A673 (cell line): ENCODE measurements at regions not wholly inside any gene's neighbourhood (a gene's known extent, or its start where the extent isn't known, plus 50 kb on each side); places are given as distances from the start of the nearest gene placed in this dataset.
A peak's percentile ranks its signal among the peaks of the same experiment; 100 is the strongest.
"Not testable (repeated sequence)": the region's sequence is repeated elsewhere in the genome, so short reads cannot be mapped to it uniquely, and the experiment has no call there.

Experiments used
- BruUV-seq: library from RNA; stranded (reverse); fragments of 400-500 nt; replicated peaks from 2 replicates; lab custom pipeline; 2021; lab: Mats Ljungman, UMichigan
- CTCF ChIA-PET: fragments of 300-600 bp; sonication (Branson Sonifier 250); formaldehyde crosslinking; loops from one replicate; lab custom pipeline; 2022; ENCODE audit warnings: antibody characterized with exemption; lab: Charles Lee
- POLR2A ChIA-PET: fragments of 300-600 bp; sonication (Branson Sonifier 250); formaldehyde crosslinking; loops from one replicate; lab custom pipeline; 2022; ENCODE audit warnings: antibody characterized with exemption; ENCODE audit not compliant: low non-redundant PET; lab: Charles Lee
- DNase-seq: peaks from one replicate; pipeline ENCODE4 v3.0.0-alpha.2; 2015; ENCODE audit warnings: low spot score
- H3K27ac ChIP-seq: fragments of 200-600 bp; sonication (generic); 2 replicates; pipeline ENCODE4 v1.5.1; 2016; ENCODE audit warnings: mixed run types, low read depth, mild to moderate bottlenecking, mixed read lengths, antibody characterized with exemption, low read length; ENCODE audit not compliant: poor library complexity, severe bottlenecking
- H3K27me3 ChIP-seq: fragments of 200-600 bp; sonication (generic); replicated peaks from 2 replicates; pipeline ENCODE4 v1.6.1; 2017; ENCODE audit warnings: mixed run types, low read depth, mild to moderate bottlenecking, mixed read lengths, antibody characterized with exemption, low read length; ENCODE audit not compliant: insufficient read depth, poor library complexity
- H3K36me3 ChIP-seq: fragments of 200-600 bp; sonication (generic); 2 replicates; pipeline ENCODE4 v1.6.1; 2016; ENCODE audit warnings: mixed run types, mild to moderate bottlenecking, mixed read lengths, antibody characterized with exemption, low read length; ENCODE audit not compliant: insufficient read depth, poor library complexity, severe bottlenecking
- H3K4me1 ChIP-seq: fragments of 200-600 bp; sonication (generic); 2 replicates; pipeline ENCODE4 v1.6.1; 2017; ENCODE audit warnings: mixed run types, mild to moderate bottlenecking, mixed read lengths, antibody characterized with exemption, low read length; ENCODE audit not compliant: insufficient read depth, poor library complexity, severe bottlenecking
- H3K4me3 ChIP-seq: fragments of 200-600 bp; sonication (generic); 2 replicates; pipeline ENCODE4 v1.5.1; 2016; ENCODE audit warnings: low read depth, mixed run types, mild to moderate bottlenecking, mixed read lengths, low read length; ENCODE audit not compliant: poor library complexity, severe bottlenecking
- H3K9me3 ChIP-seq: fragments of 200-600 bp; sonication (generic); 2 replicates; pipeline ENCODE4 v1.6.1; 2016; ENCODE audit warnings: mixed run types, low read depth, mild to moderate bottlenecking, mixed read lengths, antibody characterized with exemption, low read length; ENCODE audit not compliant: poor library complexity, severe bottlenecking
- EZH2 ChIP-seq: fragments of 200-600 bp; sonication (generic); IDR thresholded peaks from 2 replicates; pipeline ENCODE4 v1.6.1; 2017; ENCODE audit warnings: borderline replicate concordance, low read depth, mild to moderate bottlenecking, mixed read lengths, antibody characterized with exemption, low read length; ENCODE audit not compliant: poor library complexity, severe bottlenecking
- intact Hi-C: fragments of 100-400 bp; cut with micrococcal nuclease; formaldehyde crosslinking; loops from one replicate; pipeline ENCODE4 v1.10.0; 2022; ENCODE audit not compliant: unreplicated experiment
- TF ChIP-seq, protein P1 (sequence below): fragments of 300-800, 200-600 bp; sonication (generic); conservative IDR thresholded peaks from 2 replicates; pipeline ENCODE4 v1.5.1; 2017; ENCODE audit warnings: low read depth, mild to moderate bottlenecking, antibody characterized with exemption, low read length, moderate library complexity, mixed read lengths

DNA sequence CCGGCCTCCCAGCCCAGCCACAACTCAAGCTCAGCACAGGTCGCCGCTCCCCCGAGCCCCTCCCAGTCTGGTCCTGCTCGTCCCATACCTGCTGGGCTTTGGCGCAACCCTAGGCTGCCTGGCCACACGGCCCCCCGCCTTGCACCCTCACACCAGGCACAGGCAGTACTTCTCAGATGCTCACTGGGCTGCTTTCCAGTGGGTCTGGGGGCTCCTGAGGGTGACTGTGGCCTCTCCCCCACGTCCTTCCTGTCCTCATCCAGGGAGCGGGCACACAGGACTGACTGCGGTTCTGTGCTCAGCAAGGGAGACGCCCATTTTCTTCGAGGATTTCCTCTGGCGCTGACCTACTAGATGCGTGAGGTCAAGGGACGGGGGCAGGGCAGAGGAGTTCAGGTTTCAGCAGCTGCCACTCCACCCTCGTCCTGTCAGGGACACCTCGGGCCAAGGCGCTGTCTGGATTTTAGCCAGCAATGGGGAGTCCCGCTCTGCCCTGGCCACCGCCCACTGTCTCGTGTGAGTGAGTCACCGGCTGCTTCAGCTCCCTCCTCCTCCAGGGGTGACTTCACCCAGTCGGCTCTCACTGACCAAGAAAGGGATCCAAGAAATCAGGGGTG lies 115.8 kb downstream of the NPIPB11 start:
- H3K27me3 ChIP-seq, result no peaks in the 10 kb centered on the region
- no peak overlapping the region for H3K4me3 ChIP-seq
- BruUV-seq, result no TSS peak
- no peak for TF ChIP-seq EZH2
- TF ChIP-seq, protein P1, sequence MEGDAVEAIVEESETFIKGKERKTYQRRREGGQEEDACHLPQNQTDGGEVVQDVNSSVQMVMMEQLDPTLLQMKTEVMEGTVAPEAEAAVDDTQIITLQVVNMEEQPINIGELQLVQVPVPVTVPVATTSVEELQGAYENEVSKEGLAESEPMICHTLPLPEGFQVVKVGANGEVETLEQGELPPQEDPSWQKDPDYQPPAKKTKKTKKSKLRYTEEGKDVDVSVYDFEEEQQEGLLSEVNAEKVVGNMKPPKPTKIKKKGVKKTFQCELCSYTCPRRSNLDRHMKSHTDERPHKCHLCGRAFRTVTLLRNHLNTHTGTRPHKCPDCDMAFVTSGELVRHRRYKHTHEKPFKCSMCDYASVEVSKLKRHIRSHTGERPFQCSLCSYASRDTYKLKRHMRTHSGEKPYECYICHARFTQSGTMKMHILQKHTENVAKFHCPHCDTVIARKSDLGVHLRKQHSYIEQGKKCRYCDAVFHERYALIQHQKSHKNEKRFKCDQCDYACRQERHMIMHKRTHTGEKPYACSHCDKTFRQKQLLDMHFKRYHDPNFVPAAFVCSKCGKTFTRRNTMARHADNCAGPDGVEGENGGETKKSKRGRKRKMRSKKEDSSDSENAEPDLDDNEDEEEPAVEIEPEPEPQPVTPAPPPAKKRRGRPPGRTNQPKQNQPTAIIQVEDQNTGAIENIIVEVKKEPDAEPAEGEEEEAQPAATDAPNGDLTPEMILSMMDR, result no peak
- H3K9me3 ChIP-seq, result no peaks in the 10 kb centered on the region
- intact Hi-C loops, result no loop called here
- ChIA-PET POLR2A (no interaction called here), CTCF (no interaction called here)
- DNase-seq, result peak; percentile 46
- H3K36me3 ChIP-seq, result no peaks in the 10 kb centered on the region
- no peaks in the 10 kb centered on the region for H3K4me1 ChIP-seq
- no peak overlapping the region for H3K27ac ChIP-seq

DNA sequence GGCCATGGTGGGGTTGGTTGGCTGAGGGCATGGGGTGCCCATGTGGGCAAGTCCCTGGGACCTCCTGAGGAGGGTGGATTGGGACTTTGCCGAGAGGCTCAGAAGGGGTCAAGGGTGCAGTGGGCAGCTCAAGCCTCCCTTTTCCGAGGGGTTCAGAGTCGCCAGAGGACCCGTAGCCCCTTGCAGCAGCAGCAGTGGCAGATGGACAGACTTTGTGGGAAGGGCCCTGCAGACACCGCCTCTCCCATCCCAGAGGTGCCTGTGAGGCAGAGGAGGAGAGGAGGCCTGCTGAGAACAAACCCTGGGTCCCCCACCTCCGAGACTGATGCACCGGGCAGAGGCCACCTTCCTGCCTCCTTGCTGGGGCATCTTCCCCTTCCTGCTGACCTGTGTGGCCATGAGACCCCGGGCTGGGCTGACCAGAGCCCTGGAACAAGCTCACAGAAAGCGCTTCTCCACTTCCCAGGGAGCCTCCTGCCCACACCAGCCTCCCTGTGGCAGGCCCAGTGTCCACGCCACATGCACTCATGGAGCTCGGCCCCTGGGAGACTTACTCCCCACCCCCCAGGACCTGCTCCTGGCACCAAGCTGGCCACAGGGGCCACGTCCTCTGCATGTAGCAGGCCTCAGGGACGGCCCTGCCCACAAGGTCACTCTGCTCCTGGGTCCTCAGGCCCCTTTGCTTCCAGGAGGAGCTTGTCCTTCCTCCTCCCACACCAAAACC lies 116.8 kb downstream of the NPIPB11 start:
- H3K27ac ChIP-seq, H3K27me3 ChIP-seq, H3K9me3 ChIP-seq, DNase-seq, intact Hi-C loops, POLR2A ChIA-PET, CTCF ChIA-PET, H3K4me3 ChIP-seq, H3K4me1 ChIP-seq, H3K36me3 ChIP-seq, BruUV-seq: not testable (repeated sequence)

DNA sequence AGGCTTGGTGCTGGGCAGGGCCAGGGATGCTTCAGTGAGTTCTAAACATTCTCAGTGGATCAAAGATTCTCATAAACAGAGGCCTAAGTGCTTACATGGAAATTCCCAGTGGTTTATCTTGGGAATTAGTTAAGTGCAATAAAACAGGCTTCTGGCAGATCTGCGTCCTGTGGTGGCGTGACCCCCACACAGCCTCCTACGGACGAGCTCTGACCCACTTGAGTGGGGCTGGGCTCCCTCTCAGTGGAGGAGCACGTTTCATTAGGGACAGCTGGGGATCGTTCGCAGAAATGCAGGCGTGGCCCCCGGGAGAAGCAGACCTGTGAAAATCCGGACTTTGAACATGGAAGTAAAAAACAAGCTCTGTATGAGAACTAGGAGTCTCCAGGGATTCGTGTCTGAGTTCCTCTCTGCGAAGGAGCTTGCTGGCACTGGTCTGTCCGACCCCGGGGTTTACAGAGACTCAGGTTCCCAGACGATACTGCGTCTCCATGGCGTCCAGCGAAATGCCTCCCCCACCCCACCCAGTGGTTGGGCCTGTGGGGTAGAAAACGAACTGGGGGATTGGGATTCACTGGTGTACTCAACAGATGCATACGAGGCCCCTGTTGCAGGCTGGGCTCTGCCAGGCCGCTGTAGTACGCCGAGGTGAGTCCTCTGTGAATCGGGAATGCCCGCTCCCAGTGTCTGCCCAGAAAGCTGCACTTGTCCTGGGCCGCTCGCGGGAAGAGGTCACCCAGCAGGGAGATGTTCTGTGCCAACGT lies 117.6 kb downstream of the NPIPB11 start:
- BruUV-seq, CTCF ChIA-PET, H3K27ac ChIP-seq, intact Hi-C loops, H3K4me3 ChIP-seq, H3K4me1 ChIP-seq, POLR2A ChIA-PET, H3K27me3 ChIP-seq, H3K36me3 ChIP-seq, DNase-seq, H3K9me3 ChIP-seq: not testable (repeated sequence)

DNA sequence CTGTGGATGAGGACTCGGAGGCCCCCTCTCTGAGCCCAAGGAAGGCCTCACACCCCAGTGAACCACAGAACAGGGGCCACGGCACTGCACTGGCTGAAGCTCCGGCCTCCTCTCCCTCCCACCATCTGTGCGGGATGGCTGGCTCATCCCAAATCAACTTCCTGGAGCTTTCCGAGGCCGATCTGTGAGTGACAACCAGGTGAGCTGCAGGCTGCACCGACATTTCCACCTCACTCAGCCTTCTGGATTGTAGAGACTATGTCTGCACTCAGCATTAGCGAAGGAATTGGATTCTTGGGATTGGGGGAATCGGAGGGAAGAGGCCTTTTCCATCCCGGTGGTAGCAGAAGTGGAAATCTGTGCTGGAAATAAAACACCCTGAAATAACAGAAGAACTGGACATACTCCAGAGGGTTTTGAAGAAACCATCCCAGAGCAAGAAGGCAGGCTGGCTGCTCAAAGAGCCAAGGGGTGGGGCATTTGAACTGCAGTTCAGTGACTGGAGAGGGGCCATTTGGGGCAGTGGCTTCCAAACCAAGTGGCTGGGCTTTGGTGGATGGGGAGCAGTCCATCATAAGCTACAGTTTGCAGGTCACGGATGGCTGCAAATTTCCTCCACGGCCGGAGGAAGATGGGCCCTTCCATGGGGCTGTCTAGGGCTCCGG lies 118.5 kb downstream of the NPIPB11 start:
- BruUV-seq, CTCF ChIA-PET, DNase-seq, H3K4me3 ChIP-seq, H3K27ac ChIP-seq, H3K27me3 ChIP-seq, H3K9me3 ChIP-seq, H3K4me1 ChIP-seq, POLR2A ChIA-PET, intact Hi-C loops, H3K36me3 ChIP-seq: not testable (repeated sequence)

DNA sequence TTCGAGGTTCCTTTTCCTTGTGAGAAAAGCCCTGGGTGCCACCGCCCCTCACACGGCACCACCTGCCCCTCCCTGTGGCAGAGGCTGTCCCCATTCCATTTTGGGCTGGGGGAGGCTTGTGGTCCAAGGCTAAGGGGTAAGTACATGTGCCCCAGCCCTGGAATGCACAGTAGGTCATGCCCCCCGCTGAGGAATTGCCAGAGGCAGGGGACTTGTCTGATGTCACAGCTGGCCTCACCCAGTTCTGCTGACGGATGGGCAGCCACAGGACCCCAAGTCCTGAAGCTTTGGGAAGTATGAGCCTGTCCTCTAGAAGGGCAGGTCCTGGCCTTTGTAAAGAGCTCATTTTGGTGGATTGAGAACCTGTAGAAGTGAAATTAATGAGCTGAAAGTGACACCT lies 119.3 kb downstream of the NPIPB11 start:
- BruUV-seq, H3K36me3 ChIP-seq, H3K9me3 ChIP-seq, H3K4me3 ChIP-seq, DNase-seq, H3K27ac ChIP-seq, POLR2A ChIA-PET, CTCF ChIA-PET, H3K27me3 ChIP-seq, H3K4me1 ChIP-seq, intact Hi-C loops: not testable (repeated sequence)

DNA sequence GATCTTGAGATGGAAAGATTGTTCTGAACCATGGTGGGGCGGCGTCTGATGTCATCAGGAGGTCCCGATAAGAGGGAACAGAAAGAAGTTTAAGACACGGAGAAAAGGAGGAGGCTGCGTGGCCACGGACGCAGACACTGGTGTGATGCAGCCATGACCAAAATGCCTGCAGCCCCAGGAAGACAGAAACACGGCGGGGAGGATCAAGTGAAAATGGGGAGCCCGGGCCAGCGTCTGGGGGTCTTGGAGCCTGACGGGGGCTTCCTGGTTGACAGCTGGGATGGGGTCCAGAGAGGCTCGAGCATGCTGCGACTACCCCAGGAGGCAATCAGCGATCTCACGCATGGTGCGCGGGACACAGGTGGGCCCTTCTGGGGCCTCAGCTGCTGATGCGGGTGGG lies 119.7 kb downstream of the NPIPB11 start:
- H3K36me3 ChIP-seq, POLR2A ChIA-PET, H3K27me3 ChIP-seq, CTCF ChIA-PET, H3K9me3 ChIP-seq, H3K4me1 ChIP-seq, DNase-seq, H3K27ac ChIP-seq, BruUV-seq, intact Hi-C loops, H3K4me3 ChIP-seq: not testable (repeated sequence)
